ENCODE measurements at regions not wholly inside any gene's neighbourhood (a gene's known extent, or its start where the extent isn't known, plus 50 kb on each side); places are given as distances from the start of the nearest gene placed in this dataset.
"Not testable (repeated sequence)": the region's sequence is repeated elsewhere in the genome, so short reads cannot be mapped to it uniquely, and the experiment has no call there.

- no peak for DNase-seq
Observed at GRCh38 chr2:118791483-118791882, 56.0 kb downstream of the EN1 start.

- no peak for DNase-seq
Observed at GRCh38 chr2:118786746-118787145, 60.7 kb downstream of the EN1 start.

GRCh38 chr2:118784860-118785259, 62.6 kb downstream of the EN1 start:
- no peak for DNase-seq

- no peak for DNase-seq
Observed at GRCh38 chr2:118779362-118779761, 68.1 kb downstream of the EN1 start.

GRCh38 chr2:118774458-118775133, 72.9 kb downstream of the EN1 start:
- peak in 1 of 2 experiments; percentile 8 for DNase-seq

- DNase-seq, result no peak
Observed at GRCh38 chr2:118773826-118774225, 73.6 kb downstream of the EN1 start.

- DNase-seq, result no peak
Observed at GRCh38 chr2:118772487-118773200, 74.8 kb downstream of the EN1 start.

- no peak for DNase-seq
Observed at GRCh38 chr2:118769707-118770400, 77.6 kb downstream of the EN1 start.

GRCh38 chr2:118766871-118767270, 80.6 kb downstream of the EN1 start:
- no peak for DNase-seq

- DNase-seq, result no peak
Observed at GRCh38 chr2:118764855-118765254, 82.6 kb downstream of the EN1 start.

- no peak for DNase-seq
Observed at GRCh38 chr2:118763797-118764196, 83.7 kb downstream of the EN1 start.

- no peak for DNase-seq
Observed at GRCh38 chr2:118762290-118762689, 85.2 kb downstream of the EN1 start.

GRCh38 chr2:118761771-118762170, 85.7 kb downstream of the EN1 start:
- no peak for DNase-seq

- DNase-seq, result no peak
Observed at GRCh38 chr2:118755901-118756300, 91.5 kb downstream of the EN1 start.

GRCh38 chr2:118755384-118755783, 92.1 kb downstream of the EN1 start:
- DNase-seq, result no peak

- no peak for DNase-seq
Observed at GRCh38 chr2:118752762-118753429, 94.6 kb downstream of the EN1 start.

- no peak for DNase-seq
Observed at GRCh38 chr2:118750959-118751565, 96.4 kb downstream of the EN1 start.

- DNase-seq, result no peak
Observed at GRCh38 chr2:118748245-118748885, 99.1 kb downstream of the EN1 start.

GRCh38 chr2:118747637-118748036, 99.8 kb downstream of the EN1 start:
- DNase-seq, result no peak

- DNase-seq, result no peak
Observed at GRCh38 chr2:118747066-118747465, 100.4 kb downstream of the EN1 start.

GRCh38 chr2:118744682-118745181, 102.7 kb downstream of the EN1 start:
- DNase-seq, result not testable (repeated sequence)
